Lower leg skin (tissue), 4 donors: ENCODE measurements at regions not wholly inside any gene's neighbourhood (a gene's known extent, or its start where the extent isn't known, plus 50 kb on each side); places are given as distances from the start of the nearest gene placed in this dataset.

ENCODE experiments used
- DNase-seq, 2 donors: peaks; one replicate each; pipeline ENCODE4 v3.0.0-alpha.2; 2019; ENCODE audit warnings: low spot score in 2 of 2
- H3K4me3 ChIP-seq: fragments of 200-600 bp; sonication (generic); 2 replicates; pipeline ENCODE4 v1.5.1; 2017; ENCODE audit warnings: mild to moderate bottlenecking, low read depth; ENCODE audit not compliant: poor library complexity, severe bottlenecking
- CTCF ChIP-seq, 3 donors: fragments of 450-650 bp; IDR thresholded peaks; one replicate each; pipeline ENCODE4 v1.5.1; 2016; ENCODE audit warnings: antibody characterized with exemption in 3 of 3, mild to moderate bottlenecking in 3 of 3, moderate library complexity in 2 of 3
- POLR2A ChIP-seq, 2 donors: fragments of 450-650 bp; IDR thresholded peaks; one replicate each; pipeline ENCODE4 v1.6.1; 2016 to 2017; ENCODE audit warnings: antibody characterized with exemption in 2 of 2, mild to moderate bottlenecking in 1 of 2, moderate library complexity in 1 of 2
- WGBS, 2 donors: methylation state at CpG; one replicate each; pipeline ENCODE4 v1.1.5; 2018; 5-methylcytosine and 5-hydroxymethylcytosine counted together
- intact Hi-C: fragments of 100-400 bp; cut with DNase I; formaldehyde crosslinking; loops from one replicate; pipeline ENCODE4 v1.15.0; 2023; ENCODE audit warnings: low total_unique reads

DNA sequence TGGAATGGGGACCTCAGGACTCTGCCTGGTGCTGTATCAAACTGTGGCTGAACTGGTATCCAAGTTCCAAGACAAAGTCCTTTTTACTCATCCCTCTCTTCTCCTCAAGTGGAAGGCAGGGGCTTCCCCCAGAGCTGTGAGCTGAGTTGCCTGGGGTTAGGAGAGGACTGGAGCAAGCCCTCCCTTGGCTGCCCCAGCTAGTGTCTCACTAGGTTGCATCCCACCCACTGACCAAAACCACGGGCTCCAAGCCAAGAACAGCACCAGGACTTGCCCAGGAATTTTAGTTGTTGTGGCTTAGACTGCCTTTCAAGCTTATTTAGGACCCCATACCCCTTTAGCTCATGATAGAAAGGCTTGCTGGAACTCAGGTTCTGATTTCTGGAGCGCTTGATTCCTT, 158.7 kb upstream of the TNC start:
- 78 to 79% methylated on average over 2 of the region's 2 CpGs for WGBS, 2 donors

GRCh38 chr9:115277301-115277700, 159.3 kb upstream of the TNC start:
- 92 to 96% methylated on average over 3 of the region's 3 CpGs for WGBS, 2 donors
- DNase-seq: no peak
- TF ChIP-seq POLR2A (IDR thresholded peaks at IDR 0.05) (no peak), CTCF (IDR thresholded peaks at IDR 0.05) (no peak)
- no peak overlapping the region for H3K4me3 ChIP-seq
- intact Hi-C loops: no loop called here

More for the DNA sequence above, 158.7 kb upstream of the TNC start:
- H3K4me3 ChIP-seq: no peak overlapping the region
- DNase-seq: no peak
- intact Hi-C loops: no loop called here
- TF ChIP-seq CTCF (IDR thresholded peaks at IDR 0.05) (no peak), POLR2A (IDR thresholded peaks at IDR 0.05) (no peak)

DNA sequence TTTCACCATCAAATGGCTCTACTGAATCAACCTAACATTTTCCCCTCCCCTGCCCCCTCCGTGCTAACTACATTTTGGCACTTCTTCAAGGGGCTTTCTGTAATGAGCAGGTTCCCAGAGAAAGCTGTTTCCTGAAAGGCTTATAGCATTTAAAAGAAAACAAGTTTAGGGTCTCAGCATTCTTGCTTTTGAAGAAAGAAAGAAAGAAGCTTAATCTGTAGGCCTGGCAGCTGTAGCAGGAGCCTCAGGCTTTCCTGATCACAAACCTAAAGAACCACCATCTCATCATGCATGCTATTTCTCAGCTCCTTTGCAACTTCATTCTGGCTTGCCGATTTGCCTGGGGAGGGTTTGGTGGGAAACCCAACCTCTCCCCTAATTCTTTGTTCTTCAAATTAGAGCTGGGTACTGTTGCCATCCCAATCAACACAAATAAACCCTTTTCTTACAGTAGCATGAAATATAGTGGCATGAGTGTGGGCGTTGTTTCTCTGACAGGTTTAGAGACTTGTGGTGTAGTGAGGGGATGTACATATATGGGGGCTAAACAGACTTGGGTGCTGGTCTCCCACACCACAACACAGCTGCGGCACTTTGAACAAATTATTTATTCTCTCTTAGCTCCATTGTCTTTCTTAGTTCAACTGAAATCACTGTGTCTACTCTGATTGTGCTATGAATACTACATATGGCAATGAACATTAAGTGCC, 160.5 kb upstream of the TNC start:
- WGBS, 2 donors: 61 to 63% methylated on average over 4 of the region's 4 CpGs
- TF ChIP-seq POLR2A (IDR thresholded peaks at IDR 0.05) (no peak), CTCF (IDR thresholded peaks at IDR 0.05) (no peak)
- intact Hi-C loops: no loop called here
- no peak for DNase-seq
- H3K4me3 ChIP-seq: no peak overlapping the region

DNA sequence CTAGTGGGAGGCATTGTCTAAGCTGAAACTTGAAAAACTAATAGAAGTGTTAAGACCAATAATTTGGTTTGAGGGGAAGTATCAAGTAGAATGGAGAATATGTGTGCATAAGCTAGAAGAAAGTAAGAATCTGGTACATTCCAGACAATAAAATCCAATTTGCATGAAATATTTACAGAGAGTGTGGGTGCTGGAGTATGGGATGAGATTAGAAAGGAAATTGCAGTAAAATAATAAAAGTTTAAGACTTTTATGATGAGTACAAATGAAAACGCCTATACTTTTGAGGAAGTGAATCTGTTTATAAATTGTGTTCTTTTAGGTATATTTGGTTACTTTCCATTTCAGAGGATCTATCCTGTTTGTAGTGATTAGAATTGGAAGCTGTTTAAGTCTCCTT, 165.4 kb upstream of the TNC start:
- WGBS, 2 donors: 77 to 89% methylated on average over 1 of the region's 1 CpG

GRCh38 chr9:115285836-115286235, 167.9 kb upstream of the TNC start:
- intact Hi-C loops: no loop called here
- no peak for DNase-seq
- H3K4me3 ChIP-seq: no peak overlapping the region
- TF ChIP-seq POLR2A (IDR thresholded peaks at IDR 0.05) (no peak), CTCF (IDR thresholded peaks at IDR 0.05) (no peak)

More for the DNA sequence above, 165.4 kb upstream of the TNC start:
- DNase-seq: no peak
- no peak overlapping the region for H3K4me3 ChIP-seq
- intact Hi-C loops: no loop called here
- TF ChIP-seq POLR2A (IDR thresholded peaks at IDR 0.05) (no peak), CTCF (IDR thresholded peaks at IDR 0.05) (no peak)

DNA sequence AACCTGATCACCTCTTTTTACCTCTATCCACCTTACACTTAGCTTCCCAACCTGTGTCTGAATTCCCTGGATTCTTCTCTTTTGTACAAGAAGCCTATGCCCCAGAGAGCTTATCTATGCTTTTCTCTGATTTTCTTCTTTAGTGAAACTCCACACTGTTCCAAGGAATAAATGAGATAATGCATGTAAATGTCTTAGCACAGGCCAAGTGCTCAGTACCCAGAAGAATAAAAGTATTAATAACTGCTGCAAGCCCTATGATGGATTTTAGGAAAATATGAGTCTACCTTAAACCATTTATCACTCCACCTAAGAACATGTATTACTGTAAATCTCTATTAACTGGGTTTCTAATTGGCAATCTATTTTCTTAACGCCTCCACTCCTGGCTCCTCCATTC, 168.5 kb upstream of the TNC start:
- TF ChIP-seq CTCF (IDR thresholded peaks at IDR 0.05): no peak
- no peak for TF ChIP-seq POLR2A (IDR thresholded peaks at IDR 0.05)
- no peak overlapping the region for H3K4me3 ChIP-seq
- 84 to 91% methylated on average over 1 of the region's 1 CpG for WGBS, 2 donors
- intact Hi-C loops: no loop called here
- DNase-seq: no peak
